ENCODE measurements at regions not wholly inside any gene's neighbourhood (a gene's known extent, or its start where the extent isn't known, plus 50 kb on each side); places are given as distances from the start of the nearest gene placed in this dataset.

DNA sequence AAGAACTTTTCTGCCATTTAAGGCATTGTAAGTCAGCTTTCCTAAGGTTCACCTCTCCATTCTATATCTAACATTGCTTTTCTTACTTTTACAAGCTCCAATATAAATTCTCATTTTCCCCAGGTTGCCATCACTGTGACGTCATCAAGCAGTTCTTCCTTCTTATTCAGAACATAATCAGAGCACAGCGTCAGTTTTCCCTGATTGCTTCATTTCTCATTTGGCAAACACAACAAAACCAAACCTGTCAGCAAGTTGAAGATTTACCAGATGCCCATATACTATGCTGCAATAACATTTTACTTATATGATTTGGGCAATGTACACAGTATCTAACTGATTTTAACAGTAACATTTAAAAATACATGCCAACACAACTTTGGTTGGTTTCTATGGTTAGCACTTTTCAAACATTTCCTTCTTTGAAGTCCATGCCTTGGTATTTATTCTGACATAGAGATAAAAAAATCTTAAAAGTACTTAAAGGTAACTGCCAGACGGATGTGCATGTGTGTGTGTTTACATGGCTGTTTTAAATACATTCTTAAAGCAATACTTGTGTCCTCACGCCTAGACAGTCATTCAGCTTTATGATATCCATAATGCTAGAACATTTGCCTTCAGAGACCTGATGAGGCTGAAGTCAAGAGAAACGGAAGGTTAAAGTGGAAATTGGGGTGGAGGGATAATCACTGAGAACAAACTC, 264.0 kb downstream of the KLF12 start:
- TF ChIP-seq, protein P1, sequence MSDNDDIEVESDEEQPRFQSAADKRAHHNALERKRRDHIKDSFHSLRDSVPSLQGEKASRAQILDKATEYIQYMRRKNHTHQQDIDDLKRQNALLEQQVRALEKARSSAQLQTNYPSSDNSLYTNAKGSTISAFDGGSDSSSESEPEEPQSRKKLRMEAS (CRISPR knock-in tag; IDR thresholded peaks at IDR 0.05): no peak
- TF ChIP-seq, protein P2, sequence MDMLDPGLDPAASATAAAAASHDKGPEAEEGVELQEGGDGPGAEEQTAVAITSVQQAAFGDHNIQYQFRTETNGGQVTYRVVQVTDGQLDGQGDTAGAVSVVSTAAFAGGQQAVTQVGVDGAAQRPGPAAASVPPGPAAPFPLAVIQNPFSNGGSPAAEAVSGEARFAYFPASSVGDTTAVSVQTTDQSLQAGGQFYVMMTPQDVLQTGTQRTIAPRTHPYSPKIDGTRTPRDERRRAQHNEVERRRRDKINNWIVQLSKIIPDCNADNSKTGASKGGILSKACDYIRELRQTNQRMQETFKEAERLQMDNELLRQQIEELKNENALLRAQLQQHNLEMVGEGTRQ (CRISPR knock-in tag; IDR thresholded peaks at IDR 0.05): no peak
- TF ChIP-seq, protein P3, sequence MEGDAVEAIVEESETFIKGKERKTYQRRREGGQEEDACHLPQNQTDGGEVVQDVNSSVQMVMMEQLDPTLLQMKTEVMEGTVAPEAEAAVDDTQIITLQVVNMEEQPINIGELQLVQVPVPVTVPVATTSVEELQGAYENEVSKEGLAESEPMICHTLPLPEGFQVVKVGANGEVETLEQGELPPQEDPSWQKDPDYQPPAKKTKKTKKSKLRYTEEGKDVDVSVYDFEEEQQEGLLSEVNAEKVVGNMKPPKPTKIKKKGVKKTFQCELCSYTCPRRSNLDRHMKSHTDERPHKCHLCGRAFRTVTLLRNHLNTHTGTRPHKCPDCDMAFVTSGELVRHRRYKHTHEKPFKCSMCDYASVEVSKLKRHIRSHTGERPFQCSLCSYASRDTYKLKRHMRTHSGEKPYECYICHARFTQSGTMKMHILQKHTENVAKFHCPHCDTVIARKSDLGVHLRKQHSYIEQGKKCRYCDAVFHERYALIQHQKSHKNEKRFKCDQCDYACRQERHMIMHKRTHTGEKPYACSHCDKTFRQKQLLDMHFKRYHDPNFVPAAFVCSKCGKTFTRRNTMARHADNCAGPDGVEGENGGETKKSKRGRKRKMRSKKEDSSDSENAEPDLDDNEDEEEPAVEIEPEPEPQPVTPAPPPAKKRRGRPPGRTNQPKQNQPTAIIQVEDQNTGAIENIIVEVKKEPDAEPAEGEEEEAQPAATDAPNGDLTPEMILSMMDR (IDR thresholded peaks at IDR 0.05): no peak
- TF ChIP-seq ETV6 (CRISPR knock-in tag; IDR thresholded peaks at IDR 0.05) (no peak), EMX1 (CRISPR knock-in tag; IDR thresholded peaks at IDR 0.05) (no peak), SP1 (CRISPR knock-in tag; conservative IDR thresholded peaks at IDR 0.05) (no peak)

Data from WTC11 (cell line).